GM18498 (cell line): ENCODE measurements at regions not wholly inside any gene's neighbourhood (a gene's known extent, or its start where the extent isn't known, plus 50 kb on each side); places are given as distances from the start of the nearest gene placed in this dataset.

Experiments
- ATAC-seq: cut with Tn5 transposase; IDR thresholded peaks from one replicate; pipeline ENCODE4 v1.9.1; 2021; ENCODE audit warnings: mild to moderate bottlenecking, moderate library complexity; ENCODE audit not compliant: unreplicated experiment

GRCh38 chr2:223107825-223108224 is 55.8 kb downstream of the KCNE4 start:
- ATAC-seq: no peak

DNA sequence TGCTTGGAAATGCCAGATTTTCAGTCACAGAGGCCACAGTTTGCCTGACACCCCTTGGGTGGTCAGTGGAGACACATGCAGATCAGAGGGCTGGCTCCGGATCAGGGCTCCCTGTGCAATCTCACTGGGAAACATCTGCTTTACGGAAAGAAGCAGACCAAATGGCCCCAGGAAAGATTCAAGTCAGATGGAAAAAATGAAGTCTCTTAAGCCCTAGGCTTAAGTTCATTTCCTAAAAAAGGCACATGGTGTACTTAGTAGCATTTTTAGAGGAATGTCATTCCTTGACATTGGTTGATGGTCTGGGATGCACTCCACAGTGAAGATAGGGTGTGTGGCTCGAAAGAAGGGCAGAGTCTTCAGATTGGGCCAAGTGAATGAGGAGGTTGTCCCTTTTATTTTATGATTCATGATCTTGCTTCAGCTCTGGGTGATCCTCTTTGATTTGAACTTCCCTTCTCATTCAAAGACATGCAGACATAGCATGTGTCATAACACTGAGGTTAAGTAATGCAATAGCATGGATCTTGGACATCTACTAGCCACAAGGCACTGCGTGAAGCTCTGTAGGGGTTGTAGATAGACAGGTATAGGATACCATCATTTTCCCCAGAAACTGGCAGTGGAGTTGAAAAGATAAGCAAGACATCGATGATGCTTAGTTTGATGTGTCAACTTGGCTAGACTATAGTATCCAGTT is 56.5 kb downstream of the KCNE4 start:
- no peak for ATAC-seq

GRCh38 chr2:223109341-223109740 is 57.4 kb downstream of the KCNE4 start:
- ATAC-seq: no peak

DNA sequence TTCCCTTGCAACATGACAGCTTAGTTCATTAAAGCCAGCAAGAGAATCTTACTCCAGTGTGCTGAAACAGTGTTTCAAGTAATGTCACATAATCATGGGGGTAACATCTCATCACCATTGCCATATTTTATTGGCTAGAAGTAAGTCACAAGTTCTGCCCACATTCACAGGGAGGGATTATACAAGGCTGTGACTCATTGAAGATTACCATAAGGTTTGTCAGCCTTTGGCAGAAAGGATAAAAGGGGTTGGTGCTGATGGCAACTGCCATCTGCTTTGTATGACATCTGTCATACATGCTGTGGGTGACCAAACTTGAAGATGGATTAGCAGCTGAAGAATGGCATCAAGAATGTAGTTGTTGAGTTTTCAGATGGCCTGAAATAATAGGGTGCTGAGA is 61.2 kb downstream of the KCNE4 start:
- no peak for ATAC-seq

- ATAC-seq: no peak
These were observed 62.2 kb downstream of the KCNE4 start for GRCh38 chr2:223114170-223114569.

- ATAC-seq: no peak
These were observed 62.9 kb downstream of the KCNE4 start for GRCh38 chr2:223114917-223115316.

DNA sequence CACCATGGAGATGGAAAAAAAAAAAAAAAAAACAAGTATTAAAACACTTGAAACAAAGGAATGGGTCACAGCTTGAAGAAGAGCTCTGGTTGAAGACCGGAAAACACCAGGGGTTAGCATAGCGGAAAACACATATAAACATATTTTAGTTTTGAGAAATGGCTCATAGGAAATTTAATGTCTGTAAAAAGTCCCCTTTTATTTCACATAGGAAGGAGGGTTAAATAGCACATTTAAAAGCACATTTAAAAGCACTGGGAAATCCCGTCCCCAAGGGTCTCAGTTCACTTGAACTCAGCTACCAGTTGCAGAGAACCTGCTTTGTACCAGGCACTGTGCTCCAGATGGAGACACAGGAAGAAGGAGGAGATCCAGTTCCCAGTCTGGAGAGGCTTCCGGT is 65.5 kb downstream of the KCNE4 start:
- ATAC-seq: no peak

DNA sequence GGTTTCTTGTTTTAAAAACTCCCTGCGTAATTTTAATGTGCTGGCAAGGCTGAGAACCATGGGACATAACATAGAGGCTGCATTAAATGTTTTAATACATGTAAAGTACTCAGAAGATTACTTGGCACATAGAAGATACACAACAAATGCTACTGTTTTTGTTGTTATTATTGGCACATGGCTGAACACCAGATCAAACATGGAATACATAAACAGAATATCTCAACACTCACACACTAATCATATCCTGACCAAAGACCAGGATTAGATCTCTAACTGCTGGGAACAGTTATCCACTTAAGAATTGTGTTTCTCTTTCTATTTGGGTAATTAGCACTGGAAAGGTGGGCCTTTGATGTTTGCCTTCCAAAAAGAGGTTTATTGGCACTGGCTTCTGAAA is 69.3 kb downstream of the KCNE4 start:
- ATAC-seq: no peak

GRCh38 chr2:223122781-223123180 is 70.8 kb downstream of the KCNE4 start:
- no peak for ATAC-seq

- no peak for ATAC-seq
These were observed 72.0 kb downstream of the KCNE4 start for GRCh38 chr2:223123855-223124610.

DNA sequence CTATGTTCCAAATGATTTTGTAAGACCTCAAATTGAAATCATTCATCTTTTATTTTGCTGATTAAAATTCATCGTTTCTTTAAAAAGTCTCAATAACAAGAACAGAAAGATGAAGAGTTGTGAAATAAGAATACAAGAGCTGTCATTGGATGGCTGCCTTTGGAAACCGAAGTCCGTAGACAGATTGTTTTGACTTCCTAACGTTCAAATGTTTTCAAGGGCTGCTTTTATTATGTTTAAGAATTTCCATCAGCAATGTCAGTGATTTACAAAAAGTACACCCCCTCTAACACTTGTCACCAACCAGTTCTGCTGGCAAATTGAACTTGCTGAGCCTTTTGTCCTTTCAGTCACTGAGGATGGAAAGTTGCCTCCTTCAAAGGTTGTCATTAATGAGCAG is 89.6 kb downstream of the KCNE4 start:
- ATAC-seq: no peak

GRCh38 chr2:223142118-223142517 is 90.1 kb downstream of the KCNE4 start:
- ATAC-seq: no peak

DNA sequence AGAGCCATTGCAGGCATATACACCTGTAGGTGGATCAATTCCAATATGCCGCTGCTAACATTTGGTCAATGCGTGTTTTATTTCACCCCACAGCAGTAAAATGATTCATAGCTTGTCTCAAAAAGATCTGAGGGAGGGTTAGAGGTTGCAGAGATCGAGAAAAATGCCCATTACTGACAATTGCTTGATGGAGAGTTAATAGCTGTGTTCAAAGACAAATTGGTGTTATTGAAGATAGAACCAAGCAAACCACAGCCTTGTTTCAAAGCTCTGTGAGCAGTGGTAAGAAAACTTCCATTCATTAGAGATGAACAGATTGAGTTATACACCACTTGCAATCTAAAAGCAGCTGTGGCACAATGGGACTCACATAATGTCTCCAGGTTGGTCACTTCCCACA is 95.4 kb downstream of the KCNE4 start:
- no peak for ATAC-seq

DNA sequence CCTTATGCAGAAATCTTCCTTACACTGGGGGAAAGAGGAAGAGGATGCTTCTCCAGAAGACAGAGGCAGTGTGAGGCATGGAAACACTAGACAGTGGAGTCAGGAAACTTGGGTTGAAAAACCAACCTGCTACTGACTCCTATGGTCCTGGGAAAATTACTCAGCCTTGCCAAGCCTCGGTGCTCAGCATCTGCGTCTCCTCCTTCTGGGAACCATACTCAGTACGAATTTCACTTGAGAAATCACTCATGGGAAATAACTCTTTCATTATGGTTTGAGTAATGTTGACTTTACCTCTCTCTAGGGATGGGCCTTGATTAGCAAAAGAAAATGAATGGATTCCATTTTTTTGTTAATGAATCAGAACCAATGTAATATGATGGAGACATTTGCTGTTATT is 96.5 kb downstream of the KCNE4 start:
- no peak for ATAC-seq

GRCh38 chr2:223155956-223156355 is 104.0 kb downstream of the KCNE4 start:
- ATAC-seq: no peak

GRCh38 chr2:223161873-223162458 is 110.0 kb downstream of the KCNE4 start:
- ATAC-seq: no peak

GRCh38 chr2:223165423-223166214 is 113.6 kb downstream of the KCNE4 start:
- no peak for ATAC-seq

GRCh38 chr2:223166215-223166493 is 114.2 kb downstream of the KCNE4 start:
- ATAC-seq: no peak

DNA sequence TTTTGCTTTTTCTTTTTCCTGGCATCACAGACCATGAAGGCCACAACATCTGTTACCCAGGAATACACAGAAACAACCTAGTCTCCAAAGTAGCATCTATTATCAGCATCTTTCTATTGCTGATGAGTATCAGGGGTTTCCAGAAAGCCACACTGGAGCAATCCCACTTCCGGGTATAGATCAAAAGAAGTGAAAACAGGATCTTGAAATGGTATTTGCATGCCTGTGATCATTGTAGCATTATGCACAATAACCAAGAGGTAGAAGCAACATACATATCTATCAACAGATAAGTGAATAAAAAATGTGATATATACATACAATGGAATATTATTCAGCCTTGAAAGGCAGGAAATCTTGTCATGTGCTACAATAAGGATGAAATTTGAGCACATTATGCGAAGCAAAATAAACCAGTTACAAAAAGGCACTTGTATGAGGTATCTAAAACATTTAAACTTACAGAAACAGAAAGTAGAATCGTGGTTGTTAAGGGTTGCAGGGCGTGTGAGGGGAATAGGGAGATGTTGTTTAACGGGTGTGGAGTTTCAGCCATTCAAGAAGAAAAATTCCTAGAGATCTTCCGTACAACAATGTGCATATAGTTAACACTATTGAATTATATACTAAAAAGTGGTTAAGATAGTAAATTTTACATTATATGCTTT is 115.1 kb downstream of the KCNE4 start:
- no peak for ATAC-seq

- peak; percentile 68 for ATAC-seq
These were observed 118.0 kb downstream of the KCNE4 start for GRCh38 chr2:223169830-223170605.
